Progenitor cell of endocrine pancreas (in vitro differentiated cells): ENCODE measurements at regions not wholly inside any gene's neighbourhood (a gene's known extent, or its start where the extent isn't known, plus 50 kb on each side); places are given as distances from the start of the nearest gene placed in this dataset.

Source experiments
- DNase-seq: peaks from one replicate; pipeline ENCODE4 v3.0.0; 2021; ENCODE audit warnings: low spot score; ENCODE audit not compliant: unreplicated experiment
- H3K27ac Mint-ChIP-seq: 2 replicates; pipeline ENCODE4 v1.8.0; 2021; ENCODE audit warnings: mild to moderate bottlenecking, moderate library complexity, mixed read lengths
- H3K27me3 Mint-ChIP-seq: 2 replicates; pipeline ENCODE4 v1.8.0; 2021; ENCODE audit warnings: mixed read lengths
- H3K36me3 Mint-ChIP-seq: 2 replicates; pipeline ENCODE4 v1.8.0; 2022; ENCODE audit warnings: mixed read lengths; ENCODE audit not compliant: insufficient read depth
- H3K4me1 Mint-ChIP-seq: 2 replicates; pipeline ENCODE4 v1.8.0; 2021; ENCODE audit warnings: low read depth, mixed read lengths
- H3K4me3 Mint-ChIP-seq: 2 replicates; pipeline ENCODE4 v1.8.0; 2021; ENCODE audit warnings: low read depth, mild to moderate bottlenecking, moderate library complexity, mixed read lengths
- H3K9me3 Mint-ChIP-seq: 2 replicates; pipeline ENCODE4 v1.8.0; 2021; ENCODE audit warnings: low read depth, mixed read lengths
- TF ChIP-seq, protein P1 (sequence below): fragments of 200-600 bp; sonication (generic); IDR thresholded peaks from one replicate; pipeline ENCODE4 v1.5.0; 2021; ENCODE audit warnings: antibody characterized with exemption, mild to moderate bottlenecking; ENCODE audit not compliant: unreplicated experiment

DNA sequence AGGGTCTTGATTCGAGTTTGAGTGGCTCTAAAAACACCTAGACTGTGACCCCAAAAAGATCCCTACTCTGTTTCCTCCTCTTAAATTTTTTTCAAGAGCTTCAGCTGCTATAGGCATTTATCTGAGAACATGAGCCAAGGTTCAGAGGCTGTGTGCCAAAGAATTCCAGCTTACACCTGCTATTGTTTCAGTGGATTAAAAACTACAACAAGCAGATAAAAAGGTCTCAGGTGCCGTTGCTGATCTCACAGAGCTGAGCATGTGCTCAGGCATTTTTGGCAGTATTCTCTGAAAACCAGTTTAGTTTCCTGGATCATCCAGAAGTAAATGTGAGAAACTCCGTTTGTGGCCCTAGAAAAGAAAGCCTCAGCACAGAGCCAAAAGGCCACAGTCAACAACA, 349.2 kb downstream of the DEPDC1B start:
- Mint-ChIP-seq H3K36me3 (no peaks in the 10 kb centered on the region), H3K4me1 (no peaks in the 10 kb centered on the region), H3K9me3 (no peaks in the 10 kb centered on the region), H3K27ac (no peak overlapping the region), H3K27me3 (no peaks in the 10 kb centered on the region), H3K4me3 (no peak overlapping the region)
- no peak for DNase-seq
- TF ChIP-seq, protein P1, sequence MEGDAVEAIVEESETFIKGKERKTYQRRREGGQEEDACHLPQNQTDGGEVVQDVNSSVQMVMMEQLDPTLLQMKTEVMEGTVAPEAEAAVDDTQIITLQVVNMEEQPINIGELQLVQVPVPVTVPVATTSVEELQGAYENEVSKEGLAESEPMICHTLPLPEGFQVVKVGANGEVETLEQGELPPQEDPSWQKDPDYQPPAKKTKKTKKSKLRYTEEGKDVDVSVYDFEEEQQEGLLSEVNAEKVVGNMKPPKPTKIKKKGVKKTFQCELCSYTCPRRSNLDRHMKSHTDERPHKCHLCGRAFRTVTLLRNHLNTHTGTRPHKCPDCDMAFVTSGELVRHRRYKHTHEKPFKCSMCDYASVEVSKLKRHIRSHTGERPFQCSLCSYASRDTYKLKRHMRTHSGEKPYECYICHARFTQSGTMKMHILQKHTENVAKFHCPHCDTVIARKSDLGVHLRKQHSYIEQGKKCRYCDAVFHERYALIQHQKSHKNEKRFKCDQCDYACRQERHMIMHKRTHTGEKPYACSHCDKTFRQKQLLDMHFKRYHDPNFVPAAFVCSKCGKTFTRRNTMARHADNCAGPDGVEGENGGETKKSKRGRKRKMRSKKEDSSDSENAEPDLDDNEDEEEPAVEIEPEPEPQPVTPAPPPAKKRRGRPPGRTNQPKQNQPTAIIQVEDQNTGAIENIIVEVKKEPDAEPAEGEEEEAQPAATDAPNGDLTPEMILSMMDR, result no peak

DNA sequence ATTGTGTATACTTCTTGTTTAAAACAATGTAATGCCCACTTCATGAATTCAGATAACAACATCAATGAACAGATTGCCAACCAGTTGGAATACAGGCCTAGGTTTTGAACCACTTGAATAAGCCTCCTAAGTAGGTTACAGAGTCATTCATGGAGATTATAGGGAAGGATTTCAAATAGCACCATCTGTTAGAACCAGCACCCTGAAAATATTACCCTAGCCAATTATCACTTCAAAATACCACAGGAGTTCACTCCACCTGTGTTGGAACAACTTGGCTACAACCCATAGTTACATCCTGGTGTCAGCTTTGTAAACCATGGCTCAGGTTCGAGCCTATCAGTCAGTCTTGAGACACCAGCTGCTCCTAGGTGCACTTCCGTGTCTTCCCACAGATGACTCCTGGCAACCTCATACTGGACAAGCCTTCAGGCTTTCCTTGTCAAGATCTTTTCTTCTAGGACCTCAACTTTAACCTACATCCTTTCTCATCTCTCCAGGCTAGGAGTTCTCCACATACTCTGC, 350.0 kb downstream of the DEPDC1B start:
- H3K27ac Mint-ChIP-seq, result no peak overlapping the region
- H3K27me3 Mint-ChIP-seq, result no peaks in the 10 kb centered on the region
- no peak for DNase-seq
- no peaks in the 10 kb centered on the region for H3K36me3 Mint-ChIP-seq
- H3K9me3 Mint-ChIP-seq, result no peaks in the 10 kb centered on the region
- TF ChIP-seq, protein P1, result no peak
- no peaks in the 10 kb centered on the region for H3K4me1 Mint-ChIP-seq
- H3K4me3 Mint-ChIP-seq, result no peak overlapping the region

DNA sequence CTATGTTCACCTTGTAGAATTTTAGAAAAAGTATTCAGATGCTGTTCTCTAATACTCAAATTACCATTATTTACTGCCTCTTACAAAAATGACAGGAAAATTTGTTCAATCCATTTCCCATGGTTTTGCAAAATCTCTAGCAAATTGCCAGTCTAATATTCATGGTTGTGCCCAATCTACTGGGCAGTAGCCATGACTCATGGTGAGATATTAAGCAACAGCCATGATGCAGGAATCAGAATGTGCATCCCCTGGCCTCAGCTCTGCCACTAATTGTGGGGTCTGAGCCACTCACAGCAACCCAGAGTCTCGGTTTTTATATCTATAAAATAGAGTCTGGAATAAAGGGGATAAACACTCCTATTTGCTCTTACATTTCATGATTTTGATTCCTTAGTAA, 353.6 kb downstream of the DEPDC1B start:
- DNase-seq, result no peak
- H3K36me3 Mint-ChIP-seq, result no peaks in the 10 kb centered on the region
- TF ChIP-seq, protein P1, result no peak
- H3K27ac Mint-ChIP-seq, result no peak overlapping the region
- H3K4me1 Mint-ChIP-seq, result no peaks in the 10 kb centered on the region
- no peaks in the 10 kb centered on the region for H3K27me3 Mint-ChIP-seq
- H3K4me3 Mint-ChIP-seq, result no peak overlapping the region
- H3K9me3 Mint-ChIP-seq, result no peaks in the 10 kb centered on the region

DNA sequence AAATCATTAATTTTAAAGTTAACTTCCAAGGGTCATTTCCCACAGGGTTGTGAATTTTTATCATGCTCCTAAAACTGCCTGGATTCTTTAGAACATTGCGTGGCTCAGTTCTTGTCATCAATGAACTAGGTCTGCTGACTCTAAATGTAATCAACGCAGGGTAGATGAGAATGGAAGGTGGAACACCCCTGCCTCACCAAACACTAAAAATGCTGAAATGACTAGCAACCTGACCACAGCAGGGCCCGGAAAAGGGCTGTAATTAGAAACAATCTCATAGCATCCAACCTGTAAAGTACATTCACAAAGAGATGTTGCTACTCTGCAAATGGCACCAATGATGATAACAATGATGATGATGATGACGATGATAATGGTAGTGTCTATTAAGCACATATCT, 356.9 kb downstream of the DEPDC1B start:
- TF ChIP-seq, protein P1, result no peak
- H3K9me3 Mint-ChIP-seq, result no peaks in the 10 kb centered on the region
- H3K36me3 Mint-ChIP-seq, result no peaks in the 10 kb centered on the region
- peaks cover 4% of the 10 kb centered on the region for H3K27me3 Mint-ChIP-seq
- H3K4me3 Mint-ChIP-seq, result no peak overlapping the region
- no peaks in the 10 kb centered on the region for H3K4me1 Mint-ChIP-seq
- DNase-seq, result no peak
- H3K27ac Mint-ChIP-seq, result no peak overlapping the region

DNA sequence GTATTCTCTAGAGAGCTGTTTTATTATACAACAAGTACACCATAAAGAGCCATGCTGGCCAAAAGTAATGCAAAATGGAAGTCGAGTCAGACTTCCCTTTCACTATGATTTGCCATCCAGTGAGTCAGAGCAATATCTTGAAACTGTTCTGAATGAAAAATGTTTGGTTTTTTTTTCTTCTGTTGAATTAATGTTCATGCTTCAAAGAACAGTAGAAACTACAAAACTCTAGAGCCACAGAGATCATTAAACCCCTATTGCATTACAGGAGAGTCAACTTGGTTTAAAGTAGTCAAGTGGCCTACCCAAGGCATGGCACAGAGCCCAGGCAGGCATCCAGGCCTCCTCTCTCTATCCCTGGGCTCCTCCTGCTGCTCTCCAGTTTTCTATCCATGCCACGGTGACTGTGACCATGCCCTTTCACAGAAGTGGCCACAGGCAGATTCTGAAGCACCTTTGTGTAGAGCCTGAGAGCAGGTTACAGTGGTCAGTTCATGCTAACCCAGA, 358.9 kb downstream of the DEPDC1B start:
- TF ChIP-seq, protein P1, result no peak
- Mint-ChIP-seq H3K27me3 (peaks cover 4% of the 10 kb centered on the region), H3K4me3 (no peak overlapping the region), H3K4me1 (no peaks in the 10 kb centered on the region), H3K27ac (no peak overlapping the region), H3K36me3 (no peaks in the 10 kb centered on the region), H3K9me3 (no peaks in the 10 kb centered on the region)
- DNase-seq, result no peak
